ENCODE measurements at regions not wholly inside any gene's neighbourhood (a gene's known extent, or its start where the extent isn't known, plus 50 kb on each side); places are given as distances from the start of the nearest gene placed in this dataset.

- no peak for DNase-seq
Measured at GRCh38 chr3:148331081-148331846, 366.4 kb upstream of the AGTR1 start.

- no peak for DNase-seq
Measured at GRCh38 chr3:148332509-148332908, 365.2 kb upstream of the AGTR1 start.

GRCh38 chr3:148333091-148333490, 364.6 kb upstream of the AGTR1 start:
- no peak for DNase-seq

- no peak for DNase-seq
Measured at GRCh38 chr3:148335612-148336011, 362.1 kb upstream of the AGTR1 start.

GRCh38 chr3:148343416-148343815, 354.3 kb upstream of the AGTR1 start:
- DNase-seq: no peak

GRCh38 chr3:148344521-148344920, 353.2 kb upstream of the AGTR1 start:
- no peak for DNase-seq

- DNase-seq: no peak
Measured at GRCh38 chr3:148360051-148360450, 337.7 kb upstream of the AGTR1 start.

- DNase-seq: no peak
Measured at GRCh38 chr3:148366743-148367410, 330.8 kb upstream of the AGTR1 start.

- DNase-seq: no peak
Measured at GRCh38 chr3:148367756-148368155, 329.9 kb upstream of the AGTR1 start.

GRCh38 chr3:148369381-148369780, 328.3 kb upstream of the AGTR1 start:
- no peak for DNase-seq

GRCh38 chr3:148372206-148372875, 325.4 kb upstream of the AGTR1 start:
- no peak for DNase-seq

GRCh38 chr3:148373961-148374360, 323.7 kb upstream of the AGTR1 start:
- no peak for DNase-seq

GRCh38 chr3:148379763-148380382, 317.8 kb upstream of the AGTR1 start:
- DNase-seq: no peak

- DNase-seq: no peak
Measured at GRCh38 chr3:148381051-148381450, 316.7 kb upstream of the AGTR1 start.

- DNase-seq: no peak
Measured at GRCh38 chr3:148389916-148390315, 307.8 kb upstream of the AGTR1 start.

GRCh38 chr3:148395821-148396220, 301.9 kb upstream of the AGTR1 start:
- no peak for DNase-seq

GRCh38 chr3:148400754-148401153, 296.9 kb upstream of the AGTR1 start:
- no peak for DNase-seq

GRCh38 chr3:148408667-148409066, 289.0 kb upstream of the AGTR1 start:
- DNase-seq: no peak

- DNase-seq: no peak
Measured at GRCh38 chr3:148420242-148420641, 277.5 kb upstream of the AGTR1 start.

GRCh38 chr3:148428862-148429605, 268.7 kb upstream of the AGTR1 start:
- no peak for DNase-seq

GRCh38 chr3:148433665-148434064, 264.0 kb upstream of the AGTR1 start:
- DNase-seq: no peak

GRCh38 chr3:148435534-148435933, 262.2 kb upstream of the AGTR1 start:
- no peak for DNase-seq

Measured in activated T-cell treated with anti-CD3 and anti-CD28 coated beads, Interleukin-2, amount 50 U/mL, for 48 hours (primary cell).